WERI-Rb-1 (cell line): ENCODE measurements at regions not wholly inside any gene's neighbourhood (a gene's known extent, or its start where the extent isn't known, plus 50 kb on each side); places are given as distances from the start of the nearest gene placed in this dataset.
"Not testable (repeated sequence)": the region's sequence is repeated elsewhere in the genome, so short reads cannot be mapped to it uniquely, and the experiment has no call there.

Experiments used
- DNase-seq: peaks from one replicate; pipeline ENCODE4 v3.0.0-alpha.2; 2020
- H3K27ac ChIP-seq: fragments of 250-450 bp; sonication (Bioruptor Pico); 2 replicates; pipeline ENCODE4 v1.5.1; 2020; ENCODE audit warnings: mild to moderate bottlenecking, moderate library complexity
- H3K27me3 ChIP-seq: fragments of 250-450 bp; sonication (Bioruptor Pico); 2 replicates; pipeline ENCODE4 v1.5.1; 2021; ENCODE audit warnings: mild to moderate bottlenecking, low read depth, moderate library complexity; ENCODE audit not compliant: insufficient read depth, severe bottlenecking
- H3K36me3 ChIP-seq: fragments of 250-450 bp; sonication (Bioruptor Pico); 2 replicates; pipeline ENCODE4 v1.5.1; 2020; ENCODE audit warnings: mild to moderate bottlenecking, moderate library complexity
- H3K4me3 ChIP-seq: 2 replicates; pipeline ENCODE4 v1.5.1; 2011; ENCODE audit warnings: low read depth, mild to moderate bottlenecking, control low read depth, low read length
- H3K9me3 ChIP-seq: fragments of 250-450 bp; sonication (Bioruptor Pico); 2 replicates; pipeline ENCODE4 v1.5.1; 2021; ENCODE audit warnings: mild to moderate bottlenecking, moderate library complexity; ENCODE audit not compliant: severe bottlenecking
- CTCF ChIP-seq: IDR thresholded peaks from 2 replicates; pipeline ENCODE4 v1.5.1; 2011; ENCODE audit warnings: low read depth, mild to moderate bottlenecking, control low read depth, inconsistent platforms, low read length

GRCh38 chr12:75856235-75856634 is 175.3 kb downstream of the PHLDA1 start:
- no peaks in the 10 kb centered on the region for H3K36me3 ChIP-seq
- H3K9me3 ChIP-seq: peaks cover 3% of the 10 kb centered on the region
- no peaks in the 10 kb centered on the region for H3K27me3 ChIP-seq
- H3K4me3 ChIP-seq: no peak overlapping the region
- no peak for DNase-seq
- H3K27ac ChIP-seq: no peak overlapping the region
- TF ChIP-seq CTCF: no peak

GRCh38 chr12:75855360-75855759 is 176.2 kb downstream of the PHLDA1 start:
- H3K4me3 ChIP-seq: no peak overlapping the region
- no peak for TF ChIP-seq CTCF
- no peak overlapping the region for H3K27ac ChIP-seq

GRCh38 chr12:75854681-75855309 is 176.8 kb downstream of the PHLDA1 start:
- Histone ChIP-seq H3K4me3 (no peak overlapping the region), H3K27me3 (no peaks in the 10 kb centered on the region), H3K36me3 (no peaks in the 10 kb centered on the region), H3K9me3 (no peaks in the 10 kb centered on the region), H3K27ac (no peak overlapping the region)
- DNase-seq: no peak
- TF ChIP-seq CTCF: no peak

More at GRCh38 chr12:75855360-75855759, 176.2 kb downstream of the PHLDA1 start:
- Histone ChIP-seq H3K9me3 (peaks cover 2% of the 10 kb centered on the region), H3K36me3 (no peaks in the 10 kb centered on the region), H3K27me3 (no peaks in the 10 kb centered on the region)
- DNase-seq: no peak

GRCh38 chr12:75854137-75854536 is 177.4 kb downstream of the PHLDA1 start:
- H3K36me3 ChIP-seq, DNase-seq, H3K27me3 ChIP-seq, H3K4me3 ChIP-seq, H3K9me3 ChIP-seq, H3K27ac ChIP-seq: not testable (repeated sequence)

- no peak for DNase-seq
- no peaks in the 10 kb centered on the region for H3K36me3 ChIP-seq
- no peak for TF ChIP-seq CTCF
- H3K9me3 ChIP-seq: no peaks in the 10 kb centered on the region
- H3K27ac ChIP-seq: no peak overlapping the region
- H3K27me3 ChIP-seq: no peaks in the 10 kb centered on the region
- H3K4me3 ChIP-seq: no peak overlapping the region
These were observed 177.9 kb downstream of the PHLDA1 start for GRCh38 chr12:75853626-75854025.

- DNase-seq: no peak
- no peak for TF ChIP-seq CTCF
- no peaks in the 10 kb centered on the region for H3K36me3 ChIP-seq
- H3K27ac ChIP-seq: no peak overlapping the region
- no peaks in the 10 kb centered on the region for H3K27me3 ChIP-seq
- no peak overlapping the region for H3K4me3 ChIP-seq
- H3K9me3 ChIP-seq: no peaks in the 10 kb centered on the region
These were observed 178.6 kb downstream of the PHLDA1 start for GRCh38 chr12:75852956-75853355.
